ENCODE measurements at regions not wholly inside any gene's neighbourhood (a gene's known extent, or its start where the extent isn't known, plus 50 kb on each side); places are given as distances from the start of the nearest gene placed in this dataset.

DNA sequence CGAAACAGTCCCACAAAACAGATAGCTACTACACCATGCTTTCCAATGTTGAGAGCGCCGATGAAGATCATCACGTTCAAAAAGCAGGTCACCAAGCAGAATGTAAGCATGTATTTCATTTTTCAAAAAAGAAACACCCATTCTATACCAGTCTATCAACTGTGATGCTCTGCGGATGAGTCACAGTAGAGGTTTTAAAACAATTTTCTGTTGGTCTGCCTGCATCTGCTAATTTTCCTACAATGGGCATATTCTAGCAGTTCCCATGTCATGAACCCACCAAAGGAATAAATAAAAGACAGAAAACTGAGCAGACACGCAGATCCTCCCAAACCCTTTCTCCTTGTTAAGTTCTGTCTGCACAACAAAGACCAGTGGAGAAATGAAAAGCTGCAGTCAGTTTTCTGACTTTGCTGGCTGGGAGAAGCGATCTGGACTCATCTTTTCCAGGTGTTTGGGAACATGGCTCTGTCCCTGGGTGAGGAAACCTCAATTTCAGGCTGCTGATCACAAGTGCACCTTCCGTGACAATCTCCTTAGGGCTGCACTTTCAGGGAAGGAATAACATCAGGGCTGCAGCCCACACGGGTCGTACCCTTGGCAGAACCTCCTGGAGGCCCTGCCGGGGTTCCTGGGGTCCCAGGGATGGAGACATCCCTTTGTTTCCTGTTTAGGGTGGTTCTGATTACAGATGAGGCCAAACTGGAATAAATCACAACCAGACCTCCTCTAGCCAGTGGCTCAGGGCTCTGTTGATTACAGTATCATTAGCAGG, 200.1 kb downstream of the BMP7 start:
- no peak for DNase-seq

- no peak for DNase-seq
These were observed 197.0 kb downstream of the BMP7 start for GRCh38 chr20:57069442-57069841.

GRCh38 chr20:57070296-57070695, 196.1 kb downstream of the BMP7 start:
- DNase-seq = no peak

- no peak for DNase-seq
These were observed 195.1 kb downstream of the BMP7 start for GRCh38 chr20:57071283-57071731.

- DNase-seq = no peak
These were observed 194.4 kb downstream of the BMP7 start for GRCh38 chr20:57071954-57072583.

- no peak for DNase-seq
These were observed 193.0 kb downstream of the BMP7 start for GRCh38 chr20:57073402-57073801.

DNA sequence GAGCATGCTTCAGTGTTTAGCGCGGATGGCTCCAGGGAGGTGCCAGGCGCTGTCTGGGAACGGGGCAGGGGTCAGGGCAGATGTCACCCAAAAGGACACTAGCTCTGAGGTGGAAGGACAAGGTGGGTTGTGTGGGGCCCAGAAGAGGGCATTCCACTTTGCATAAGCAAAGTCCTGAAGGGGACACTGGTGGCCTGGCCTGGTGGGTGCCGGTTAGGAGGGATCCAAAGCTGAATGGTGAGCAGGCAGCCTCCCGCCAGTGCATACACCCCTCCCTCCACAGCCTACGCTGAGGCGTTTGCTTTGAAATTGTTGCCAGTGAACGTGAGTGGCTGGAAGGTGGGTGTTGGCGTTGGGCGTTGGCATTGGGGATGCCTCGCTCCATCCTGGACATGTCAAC, 192.1 kb downstream of the BMP7 start:
- DNase-seq = no peak

DNA sequence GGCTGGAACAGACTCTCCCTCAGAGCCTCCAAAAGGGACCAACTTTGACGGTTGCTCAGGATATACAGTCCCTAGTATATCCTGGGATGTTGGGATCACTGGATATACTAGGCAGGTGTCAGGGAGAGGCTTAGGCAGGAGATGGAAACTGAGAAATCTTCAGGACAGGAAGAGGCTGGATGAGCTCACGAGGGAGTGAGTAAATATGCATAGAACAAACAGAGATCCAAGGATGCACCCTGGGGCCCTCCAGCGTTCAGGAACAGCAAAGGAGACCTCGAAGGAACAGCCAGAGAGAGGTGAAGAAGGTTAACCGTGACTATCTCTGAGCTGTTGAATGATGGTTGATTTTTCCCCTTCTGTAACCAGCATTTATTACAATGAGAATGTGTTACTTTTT, 191.3 kb downstream of the BMP7 start:
- no peak for DNase-seq

DNA sequence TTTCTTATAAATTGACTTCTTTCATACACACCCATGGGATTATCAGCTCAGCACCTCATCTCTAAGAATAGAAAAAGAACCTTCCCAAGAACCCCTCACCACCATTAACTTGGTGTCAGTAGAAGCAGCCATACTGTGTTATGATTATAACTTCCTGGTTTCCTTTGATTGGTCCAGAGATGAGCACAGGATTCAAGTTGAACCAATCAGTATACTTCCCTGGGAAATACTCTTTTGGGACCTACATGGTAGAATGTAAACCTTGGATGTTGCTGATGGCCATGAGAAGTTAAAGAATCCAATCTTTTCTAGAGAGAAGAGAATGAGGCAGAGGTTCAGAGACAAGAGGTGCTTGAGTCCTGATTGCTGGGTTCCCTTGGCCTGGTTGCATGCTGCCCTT, 190.8 kb downstream of the BMP7 start:
- DNase-seq = no peak

DNA sequence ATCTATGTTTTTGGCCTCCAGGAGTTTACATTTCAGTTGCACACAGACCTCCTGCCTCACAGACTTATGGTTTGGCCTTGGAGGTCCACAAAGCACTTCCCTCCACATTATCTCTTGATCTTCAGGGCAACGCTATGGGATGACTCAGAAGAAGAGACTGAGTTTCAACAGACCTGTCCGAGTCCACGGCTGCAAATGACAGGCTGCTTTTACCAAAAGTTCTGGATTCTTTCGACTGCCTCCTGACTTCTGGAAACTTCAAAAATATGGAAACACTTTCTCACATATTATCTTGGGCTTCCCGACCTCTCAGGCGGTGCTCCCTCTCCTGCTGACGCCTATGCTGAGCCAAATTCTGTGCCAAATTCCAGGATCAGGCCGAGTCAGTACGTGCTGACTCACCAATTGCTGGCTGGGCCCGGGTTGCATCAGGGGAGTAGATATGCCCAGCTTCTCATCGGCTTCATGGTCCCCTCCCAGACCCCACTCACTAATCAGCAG, 190.2 kb downstream of the BMP7 start:
- no peak for DNase-seq

GRCh38 chr20:57076951-57077350, 189.5 kb downstream of the BMP7 start:
- DNase-seq = no peak

- DNase-seq = no peak
These were observed 188.3 kb downstream of the BMP7 start for GRCh38 chr20:57078116-57078515.

DNA sequence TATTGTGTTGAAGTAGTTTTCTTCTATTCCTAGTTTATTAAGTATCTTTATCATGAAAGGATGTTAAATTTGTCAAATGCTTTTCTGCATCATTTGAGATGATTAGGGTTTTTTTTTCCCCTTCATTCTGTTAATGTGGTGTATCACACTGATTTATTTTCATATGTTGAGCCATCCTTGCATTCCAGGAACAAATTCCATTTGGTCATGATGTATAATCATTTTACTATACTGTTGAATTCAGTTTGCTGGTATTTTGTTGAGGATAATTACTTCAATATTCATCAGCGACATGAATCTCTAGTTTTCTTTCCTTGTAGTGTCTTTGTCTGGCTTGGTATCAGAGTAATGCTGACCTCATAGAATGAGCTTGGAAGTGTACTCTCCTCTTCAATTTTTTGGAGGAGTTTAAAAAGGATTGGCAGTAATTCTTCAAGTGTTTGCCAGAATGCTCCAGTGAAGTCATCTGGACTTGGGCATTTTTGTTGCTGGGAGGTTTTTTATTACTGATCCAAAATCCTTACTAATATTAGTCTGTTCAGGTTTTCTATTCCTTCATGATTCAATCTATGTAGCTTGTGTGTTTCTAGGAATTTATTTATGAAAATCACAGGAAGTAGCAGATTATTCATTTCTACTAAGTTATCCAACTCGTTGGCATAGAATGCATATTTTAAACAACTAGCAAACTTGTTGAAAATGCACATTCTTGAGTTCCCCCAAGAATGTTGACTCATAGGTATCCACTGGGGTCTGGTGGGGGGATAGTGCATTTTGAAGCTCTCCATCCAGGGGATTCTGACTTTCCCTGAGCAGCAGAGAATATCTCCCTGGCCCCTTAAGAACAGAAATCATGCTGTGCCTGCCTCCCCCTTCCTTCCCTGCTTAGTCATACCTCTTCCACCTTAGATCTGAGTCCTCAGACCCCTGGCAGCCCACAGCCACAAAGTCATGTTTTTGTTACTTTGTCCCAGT, 187.1 kb downstream of the BMP7 start:
- no peak for DNase-seq

- DNase-seq = no peak
These were observed 185.6 kb downstream of the BMP7 start for GRCh38 chr20:57080796-57081195.

DNA sequence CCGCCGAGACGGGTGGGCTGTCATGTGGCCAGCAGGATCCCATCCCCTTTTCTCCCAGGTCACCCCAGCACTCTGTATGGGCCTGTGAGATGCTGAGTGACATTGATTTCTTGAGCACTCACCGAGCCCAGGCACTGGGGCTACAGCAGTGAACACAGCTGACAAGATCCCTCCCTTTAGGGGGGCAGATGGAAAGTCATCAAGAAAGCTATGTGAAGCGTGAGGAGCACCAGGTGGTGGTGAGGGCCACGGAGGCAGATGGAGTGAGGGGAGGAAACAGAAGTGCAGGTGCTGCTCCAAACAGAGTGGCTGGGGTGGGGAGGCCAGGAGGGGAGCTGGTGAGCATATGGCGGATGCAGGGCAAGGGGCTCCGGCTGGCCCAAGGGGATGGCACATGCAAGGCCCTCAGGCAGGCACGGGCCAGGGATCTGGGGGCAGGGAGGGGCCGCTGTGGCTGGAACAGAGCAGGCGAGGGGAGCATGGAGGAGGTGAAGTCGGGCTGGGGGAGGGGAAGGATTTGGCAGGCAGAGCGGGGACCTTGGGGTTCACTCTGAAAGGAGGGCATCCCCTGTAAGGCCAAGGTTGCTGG, 184.0 kb downstream of the BMP7 start:
- no peak for DNase-seq

DNA sequence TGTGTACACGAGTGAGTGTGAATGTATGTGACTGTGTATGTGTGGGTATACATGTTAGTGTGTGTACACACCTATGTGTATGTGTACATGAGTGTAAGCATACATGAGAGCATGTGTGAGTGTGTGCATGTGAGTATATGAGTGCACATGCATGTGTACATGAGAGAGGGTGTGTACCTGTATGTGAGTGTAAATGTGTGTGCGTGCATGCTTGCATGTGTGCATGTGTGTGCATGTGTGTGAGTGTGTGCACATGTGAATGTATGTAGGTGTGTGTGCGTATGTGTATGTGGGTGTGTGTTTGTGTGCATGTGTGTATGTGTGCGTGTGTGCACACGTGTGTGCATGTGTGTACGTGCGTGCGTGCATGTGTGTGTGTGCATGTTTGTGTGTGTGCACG, 183.4 kb downstream of the BMP7 start:
- DNase-seq = no peak

DNA sequence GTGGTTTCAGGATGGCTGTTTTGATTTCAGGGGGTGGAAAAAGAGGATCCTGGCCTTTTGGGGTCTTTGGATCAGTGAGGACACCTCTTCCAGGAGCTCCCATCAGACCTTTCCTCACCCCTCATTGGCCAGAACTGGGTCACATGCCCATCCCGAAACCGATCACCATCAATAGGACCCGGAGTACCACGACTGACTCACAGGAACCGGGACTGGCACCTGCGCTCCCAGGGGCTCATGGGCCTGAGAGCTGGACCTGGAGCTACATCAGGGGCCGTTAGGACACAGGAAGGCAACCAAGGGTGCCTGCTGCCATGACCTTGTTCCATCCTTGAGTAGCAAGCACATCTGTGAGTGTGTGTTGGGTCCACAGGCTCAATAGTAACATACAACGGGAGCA, 180.4 kb downstream of the BMP7 start:
- no peak for DNase-seq

- no peak for DNase-seq
These were observed 179.3 kb downstream of the BMP7 start for GRCh38 chr20:57087102-57087501.

- DNase-seq = no peak
These were observed 178.7 kb downstream of the BMP7 start for GRCh38 chr20:57087705-57088104.

- no peak for DNase-seq
These were observed 178.0 kb downstream of the BMP7 start for GRCh38 chr20:57088436-57088835.

- DNase-seq = peak; percentile 28 to 59
These were observed 176.7 kb downstream of the BMP7 start for GRCh38 chr20:57089699-57090144.

All from stimulated activated CD4-positive, alpha-beta T cell treated with anti-CD3 and anti-CD28 coated beads, Interleukin-4, amount 100 ng/mL, for 4 hours (primary cell).